PC-9 (cell line): ENCODE measurements at regions not wholly inside any gene's neighbourhood (a gene's known extent, or its start where the extent isn't known, plus 50 kb on each side); places are given as distances from the start of the nearest gene placed in this dataset.

ENCODE experiments used
- BruUV-seq: library from RNA; stranded (reverse); fragments of 400-500 nt; replicated peaks from 2 replicates; lab custom pipeline; 2021; lab: Mats Ljungman, UMichigan
- CTCF ChIA-PET: fragments of 300-600 bp; sonication (Branson Sonifier 250); formaldehyde crosslinking; loops from one replicate; lab custom pipeline; 2022; ENCODE audit warnings: antibody characterized with exemption; lab: Charles Lee
- POLR2A ChIA-PET: fragments of 300-600 bp; sonication (Branson Sonifier 250); formaldehyde crosslinking; loops from one replicate; lab custom pipeline; 2022; ENCODE audit warnings: antibody characterized with exemption; ENCODE audit not compliant: unreplicated experiment; lab: Charles Lee
- DNase-seq, 2 experiments: peaks; one replicate each; pipeline versions ENCODE4 v3.0.0 to v3.0.0-alpha.2; 2015 to 2022; ENCODE audit warnings: mixed read lengths in 1 of 2
- H2AFZ ChIP-seq: fragments of 200-600 bp; sonication (generic); 2 replicates; pipeline ENCODE4 v1.8.1; 2017; ENCODE audit warnings: antibody characterized with exemption
- H3F3A ChIP-seq: fragments of 200-600 bp; sonication (generic); 2 replicates; pipeline ENCODE4 v1.8.1; 2017; ENCODE audit warnings: antibody characterized with exemption, mild to moderate bottlenecking, low read depth; ENCODE audit not compliant: insufficient read depth
- H3K27ac ChIP-seq: fragments of 200-600 bp; sonication (generic); 2 replicates; pipeline ENCODE4 v1.6.1; 2016; ENCODE audit warnings: mixed run types
- H3K27me3 ChIP-seq: fragments of 200-600 bp; sonication (generic); 2 replicates; pipeline ENCODE4 v1.6.1; 2016; ENCODE audit warnings: low read depth, mixed run types; ENCODE audit not compliant: insufficient read depth
- H3K36me3 ChIP-seq: fragments of 200-600 bp; sonication (generic); 2 replicates; pipeline ENCODE4 v1.6.1; 2016; ENCODE audit warnings: low read depth, mixed run types
- H3K4me1 ChIP-seq: fragments of 200-600 bp; sonication (generic); replicated peaks from 2 replicates; pipeline ENCODE4 v1.6.1; 2016; ENCODE audit warnings: mixed run types; ENCODE audit not compliant: insufficient read depth
- H3K4me2 ChIP-seq: fragments of 200-600 bp; sonication (generic); 2 replicates; pipeline ENCODE4 v1.6.1; 2017; ENCODE audit warnings: mixed run types
- H3K4me3 ChIP-seq: fragments of 200-600 bp; sonication (generic); 2 replicates; pipeline ENCODE4 v1.6.1; 2016; ENCODE audit warnings: mixed run types
- H3K79me2 ChIP-seq: fragments of 200-600 bp; sonication (generic); 2 replicates; pipeline ENCODE4 v1.6.1; 2017; ENCODE audit warnings: low read depth, mixed run types
- H3K9me2 ChIP-seq: fragments of 200-600 bp; sonication (generic); 2 replicates; pipeline ENCODE4 v1.8.1; 2017; ENCODE audit warnings: mild to moderate bottlenecking; ENCODE audit not compliant: insufficient read depth
- H3K9me3 ChIP-seq: fragments of 200-600 bp; sonication (generic); 2 replicates; pipeline ENCODE4 v1.8.1; 2016; ENCODE audit warnings: low read depth; ENCODE audit not compliant: insufficient read depth
- H4K20me1 ChIP-seq: fragments of 200-600 bp; sonication (generic); 2 replicates; pipeline ENCODE4 v1.8.1; 2017; ENCODE audit not compliant: insufficient read depth
- EZH2 ChIP-seq: fragments of 200-600 bp; sonication (generic); IDR thresholded peaks from 2 replicates; pipeline ENCODE4 v1.8.0; 2017; ENCODE audit warnings: antibody characterized with exemption, low read depth
- intact Hi-C: fragments of 100-400 bp; cut with micrococcal nuclease; formaldehyde crosslinking; loops from one replicate; pipeline ENCODE4 v1.10.0; 2022; ENCODE audit not compliant: unreplicated experiment
- TF ChIP-seq, protein P1 (sequence below): fragments of 200-600 bp; sonication (generic); conservative IDR thresholded peaks from 2 replicates; pipeline ENCODE4 v1.6.1; 2017; ENCODE audit warnings: mixed run types, antibody characterized with exemption, mild to moderate bottlenecking, moderate library complexity

DNA sequence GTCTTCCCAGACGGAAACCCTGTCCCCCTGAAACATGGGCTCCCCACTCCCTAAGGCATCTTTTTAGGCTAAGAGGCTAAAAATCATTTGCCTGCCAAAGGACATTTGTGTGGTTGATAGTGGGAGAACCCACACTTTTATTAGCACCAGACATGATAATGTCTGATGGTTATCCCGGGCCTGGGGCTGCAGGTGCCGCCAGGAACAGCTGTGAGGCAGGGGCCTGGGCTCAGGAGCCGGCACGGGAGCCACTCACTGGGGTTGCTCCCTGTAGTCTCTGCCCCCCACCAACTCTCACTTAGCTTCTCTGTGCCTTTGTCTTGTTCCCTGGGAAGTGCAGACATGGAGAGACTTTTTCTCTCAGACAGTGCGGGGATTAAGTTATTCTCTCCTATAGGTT, 193.6 kb downstream of the GLRX3 start:
- Histone ChIP-seq H3K27me3 (no peaks in the 10 kb centered on the region), H2AFZ (no peak overlapping the region), H3K27ac (no peak overlapping the region), H3K9me3 (no peaks in the 10 kb centered on the region), H3K79me2 (no peaks in the 10 kb centered on the region), H3F3A (no peaks in the 10 kb centered on the region), H3K4me3 (no peak overlapping the region), H3K9me2 (no peaks in the 10 kb centered on the region), H4K20me1 (no peaks in the 10 kb centered on the region), H3K4me1 (no peaks in the 10 kb centered on the region), H3K4me2 (no peak overlapping the region), H3K36me3 (no peaks in the 10 kb centered on the region)
- POLR2A ChIA-PET = interaction anchor here (0.6 kb wide), 1 partner anchor 8 kb away, joined by 4 read pairs; no protein-coding TSS in a partner anchor
- CTCF ChIA-PET = no interaction called here
- BruUV-seq = no TSS peak
- intact Hi-C loops = no loop called here
- TF ChIP-seq EZH2 = no peak
- TF ChIP-seq, protein P1, sequence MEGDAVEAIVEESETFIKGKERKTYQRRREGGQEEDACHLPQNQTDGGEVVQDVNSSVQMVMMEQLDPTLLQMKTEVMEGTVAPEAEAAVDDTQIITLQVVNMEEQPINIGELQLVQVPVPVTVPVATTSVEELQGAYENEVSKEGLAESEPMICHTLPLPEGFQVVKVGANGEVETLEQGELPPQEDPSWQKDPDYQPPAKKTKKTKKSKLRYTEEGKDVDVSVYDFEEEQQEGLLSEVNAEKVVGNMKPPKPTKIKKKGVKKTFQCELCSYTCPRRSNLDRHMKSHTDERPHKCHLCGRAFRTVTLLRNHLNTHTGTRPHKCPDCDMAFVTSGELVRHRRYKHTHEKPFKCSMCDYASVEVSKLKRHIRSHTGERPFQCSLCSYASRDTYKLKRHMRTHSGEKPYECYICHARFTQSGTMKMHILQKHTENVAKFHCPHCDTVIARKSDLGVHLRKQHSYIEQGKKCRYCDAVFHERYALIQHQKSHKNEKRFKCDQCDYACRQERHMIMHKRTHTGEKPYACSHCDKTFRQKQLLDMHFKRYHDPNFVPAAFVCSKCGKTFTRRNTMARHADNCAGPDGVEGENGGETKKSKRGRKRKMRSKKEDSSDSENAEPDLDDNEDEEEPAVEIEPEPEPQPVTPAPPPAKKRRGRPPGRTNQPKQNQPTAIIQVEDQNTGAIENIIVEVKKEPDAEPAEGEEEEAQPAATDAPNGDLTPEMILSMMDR = no peak
- DNase-seq = no peak

DNA sequence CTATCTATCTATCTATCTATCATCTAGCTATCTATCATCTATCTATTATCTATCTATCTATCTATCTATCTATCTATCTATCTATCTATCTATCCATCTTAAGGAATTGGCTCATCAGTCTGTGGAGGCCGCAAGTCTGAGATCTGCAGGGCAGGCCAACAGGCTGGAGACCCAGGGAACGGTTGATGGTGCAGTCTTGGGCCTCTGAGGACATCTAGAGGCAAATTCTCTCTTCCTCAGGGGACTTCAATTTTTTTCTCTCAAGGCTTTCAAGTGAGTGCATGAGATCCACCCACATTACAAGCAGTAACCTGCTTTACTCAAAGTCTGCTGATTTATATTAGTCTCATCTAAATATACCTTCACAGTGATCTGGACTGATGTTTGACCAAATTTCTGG, 197.0 kb downstream of the GLRX3 start:
- TF ChIP-seq EZH2 = no peak
- TF ChIP-seq, protein P1 = no peak
- DNase-seq = no peak
- Histone ChIP-seq H3K27me3 (no peaks in the 10 kb centered on the region; the same call in 1 of the 2 replicates), H3K9me3 (no peaks in the 10 kb centered on the region), H3K4me2 (no peak overlapping the region), H3K4me3 (no peak overlapping the region), H3K27ac (no peak overlapping the region), H4K20me1 (no peaks in the 10 kb centered on the region), H3K79me2 (no peaks in the 10 kb centered on the region), H3K36me3 (no peaks in the 10 kb centered on the region), H3K9me2 (no peaks in the 10 kb centered on the region), H2AFZ (no peak overlapping the region), H3K4me1 (no peaks in the 10 kb centered on the region), H3F3A (no peaks in the 10 kb centered on the region)
- no TSS peak for BruUV-seq
- POLR2A ChIA-PET = no interaction called here
- CTCF ChIA-PET = no interaction called here
- intact Hi-C loops = no loop called here

DNA sequence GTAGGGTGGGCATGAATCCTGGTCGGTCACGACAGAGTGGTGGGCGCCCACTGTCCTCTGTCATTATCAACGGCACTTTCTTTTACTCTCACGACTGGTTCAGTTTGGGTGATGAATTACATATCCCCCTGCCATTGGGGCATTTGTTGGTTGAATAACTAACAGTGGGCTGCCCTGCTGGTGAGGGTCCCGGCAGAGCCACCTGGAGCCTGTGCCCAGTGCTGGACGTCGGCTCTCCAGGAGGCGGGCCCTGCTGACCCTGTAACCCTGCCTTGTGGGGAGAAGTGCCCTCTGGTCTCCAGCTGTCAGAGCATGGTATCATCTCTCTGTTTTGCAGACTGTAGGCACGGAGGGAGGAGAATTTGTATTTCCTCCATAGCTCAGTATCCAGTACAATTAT, 199.1 kb downstream of the GLRX3 start:
- no peaks in the 10 kb centered on the region for H3K9me3 ChIP-seq
- no peaks in the 10 kb centered on the region; the same call in 1 of the 2 replicates for H3K27me3 ChIP-seq
- TF ChIP-seq EZH2 = no peak
- TF ChIP-seq, protein P1 = no peak
- H3F3A ChIP-seq = no peaks in the 10 kb centered on the region
- POLR2A ChIA-PET = no interaction called here
- BruUV-seq = no TSS peak
- H3K4me2 ChIP-seq = no peak overlapping the region
- intact Hi-C loops = no loop called here
- H3K36me3 ChIP-seq = no peaks in the 10 kb centered on the region
- H3K4me3 ChIP-seq = no peak overlapping the region
- H3K4me1 ChIP-seq = no peaks in the 10 kb centered on the region
- CTCF ChIA-PET = no interaction called here
- DNase-seq = no peak
- no peak overlapping the region for H2AFZ ChIP-seq
- H3K79me2 ChIP-seq = no peaks in the 10 kb centered on the region
- H4K20me1 ChIP-seq = no peaks in the 10 kb centered on the region
- no peaks in the 10 kb centered on the region for H3K9me2 ChIP-seq
- H3K27ac ChIP-seq = no peak overlapping the region
